GM21515 (cell line): ENCODE measurements at regions not wholly inside any gene's neighbourhood (a gene's known extent, or its start where the extent isn't known, plus 50 kb on each side); places are given as distances from the start of the nearest gene placed in this dataset.

Experiments used
- ATAC-seq: cut with Tn5 transposase; IDR thresholded peaks from one replicate; pipeline ENCODE4 v1.9.1; 2021; ENCODE audit not compliant: unreplicated experiment

DNA sequence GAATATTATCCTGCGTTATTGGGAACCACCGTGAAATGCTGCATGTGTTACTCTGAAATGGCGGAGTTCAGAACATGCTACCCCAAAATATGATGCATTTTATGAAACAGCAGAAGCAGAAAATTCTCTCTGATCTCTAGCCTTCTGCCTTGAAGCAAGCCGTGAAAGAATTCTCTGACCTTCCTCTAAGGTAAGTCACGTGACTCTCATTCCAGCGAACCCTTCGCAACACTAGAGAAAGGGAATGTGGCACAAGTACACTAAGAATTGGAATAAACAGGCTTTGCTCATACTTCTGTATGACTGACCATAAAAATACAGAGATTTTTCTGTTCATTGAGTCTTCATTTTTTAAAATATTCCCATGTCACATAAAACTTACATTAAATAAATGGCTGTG, 805.6 kb upstream of the LRRC4C start:
- no peak for ATAC-seq

DNA sequence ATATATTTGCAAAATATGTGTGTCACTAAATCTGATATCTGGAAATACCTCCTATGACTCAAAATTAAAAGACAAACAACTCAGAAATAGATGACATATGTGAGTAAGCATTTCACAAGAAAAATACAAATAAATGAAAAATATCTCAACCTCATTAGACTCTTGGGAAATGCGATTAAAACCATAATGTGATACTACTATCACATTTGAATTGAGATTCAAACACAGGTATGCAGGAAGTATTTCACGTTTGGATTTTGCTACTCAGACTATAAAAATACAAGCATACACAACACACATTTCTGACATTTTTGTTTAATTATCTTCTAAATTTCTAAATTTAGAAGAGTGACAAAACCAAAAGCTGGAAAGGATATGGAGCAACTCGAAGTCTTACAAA, 811.9 kb upstream of the LRRC4C start:
- ATAC-seq: no peak

DNA sequence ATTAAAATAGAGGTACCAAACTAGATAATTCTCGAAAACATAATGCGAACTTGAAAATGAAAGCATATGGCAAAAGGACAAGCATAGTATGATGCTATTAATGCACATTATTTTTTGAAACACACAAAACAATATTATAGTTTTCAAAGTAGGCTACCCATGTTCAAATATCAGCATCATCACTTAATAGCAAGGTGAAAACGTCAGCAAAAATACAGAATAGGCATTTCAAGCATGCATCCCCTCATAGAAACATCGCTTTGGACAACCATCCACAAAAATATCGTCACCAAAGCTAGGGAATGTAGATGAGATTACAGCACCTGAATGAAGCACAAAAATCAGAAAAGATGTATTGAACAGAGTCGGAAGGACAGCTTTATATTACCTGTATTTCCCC, 814.5 kb upstream of the LRRC4C start:
- ATAC-seq: no peak

DNA sequence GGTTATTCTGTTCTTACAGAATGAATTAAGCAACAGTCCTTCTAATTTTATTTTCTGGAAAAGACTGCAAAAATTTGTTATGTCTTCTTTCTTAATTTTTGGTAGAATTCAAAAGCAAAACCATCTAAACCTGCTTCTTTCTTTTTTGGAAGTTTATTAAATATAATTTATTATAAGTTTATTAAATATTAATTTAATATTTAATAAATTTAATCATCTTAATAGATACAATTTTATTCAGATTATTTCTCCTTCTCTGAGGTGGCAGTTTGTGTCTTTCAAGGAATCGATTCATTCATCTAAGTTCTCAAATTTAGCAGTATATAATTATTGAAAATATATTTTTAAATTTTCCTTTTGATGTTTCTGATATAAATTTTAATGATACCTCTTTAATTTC, 837.5 kb upstream of the LRRC4C start:
- ATAC-seq: no peak

DNA sequence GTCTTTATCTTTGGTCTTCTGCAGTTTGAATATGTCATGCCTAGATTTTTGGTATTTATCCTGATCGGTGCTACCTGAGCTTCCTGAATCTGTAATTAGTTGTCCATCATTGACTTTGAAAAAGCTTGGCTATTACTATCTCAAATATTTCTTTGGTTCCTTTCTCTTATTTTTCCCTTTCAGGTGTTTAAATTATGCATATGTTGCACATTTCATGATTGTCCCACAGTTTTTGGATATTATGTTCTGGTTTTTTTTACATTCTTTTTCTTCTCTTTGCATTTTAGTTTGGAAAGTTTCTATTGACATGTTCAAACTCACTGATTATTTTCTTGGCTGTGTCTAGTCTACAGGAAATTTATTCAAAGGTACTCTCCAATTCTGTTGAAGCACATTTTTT, 840.3 kb upstream of the LRRC4C start:
- ATAC-seq: no peak

DNA sequence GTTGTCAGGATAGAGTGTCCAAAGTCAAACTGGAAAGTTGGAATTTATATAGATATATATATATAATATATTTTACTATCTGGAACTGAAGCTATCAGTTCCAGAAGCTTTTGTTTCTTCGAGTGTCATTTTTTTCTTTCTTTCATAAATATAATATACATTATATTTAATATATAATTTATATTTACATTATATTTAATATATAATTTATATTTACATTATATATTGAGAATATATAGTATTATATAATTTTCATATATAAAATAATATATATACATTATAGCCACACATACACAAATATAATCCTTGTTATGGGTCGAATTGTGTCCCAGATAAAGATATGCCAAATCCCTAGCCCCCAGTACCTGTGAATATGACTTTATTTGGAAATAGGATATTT, 842.3 kb upstream of the LRRC4C start:
- ATAC-seq: no peak

DNA sequence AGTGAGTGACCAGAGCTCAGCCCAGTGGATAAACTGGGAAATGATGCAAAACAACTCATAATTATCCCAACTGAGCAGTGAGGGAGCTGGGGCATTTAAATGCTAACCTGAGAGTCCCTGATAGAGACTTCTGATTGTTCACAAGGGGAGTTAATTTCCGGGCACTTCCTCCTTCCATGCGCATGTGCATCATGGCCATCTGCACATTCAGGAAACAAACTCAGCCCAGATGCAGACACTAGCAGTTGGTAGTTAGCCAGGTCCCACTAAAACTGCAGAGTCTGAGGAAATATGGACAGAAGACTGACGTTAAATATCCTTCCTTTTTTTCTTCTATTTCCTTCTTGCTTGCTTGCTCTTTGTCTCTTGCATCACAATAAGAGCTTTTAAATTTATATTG, 852.1 kb upstream of the LRRC4C start:
- no peak for ATAC-seq

DNA sequence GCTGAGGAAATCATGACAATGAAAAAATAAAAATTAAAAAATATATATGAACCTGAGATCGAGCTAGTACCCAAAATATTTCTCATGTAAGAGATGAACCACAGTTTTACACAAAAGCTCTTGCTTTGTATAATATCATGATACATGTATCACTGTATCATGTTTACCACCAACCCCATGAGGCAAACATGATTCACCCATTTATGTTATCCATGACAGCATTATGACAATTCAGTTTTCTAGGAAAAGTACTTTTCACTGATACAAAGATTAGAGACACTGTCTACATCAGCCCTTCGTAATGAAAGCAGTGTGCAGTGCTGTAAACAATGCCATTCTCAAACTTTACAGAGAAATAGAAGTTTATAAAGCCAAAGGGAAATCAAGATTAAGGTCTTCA, 852.5 kb upstream of the LRRC4C start:
- no peak for ATAC-seq

DNA sequence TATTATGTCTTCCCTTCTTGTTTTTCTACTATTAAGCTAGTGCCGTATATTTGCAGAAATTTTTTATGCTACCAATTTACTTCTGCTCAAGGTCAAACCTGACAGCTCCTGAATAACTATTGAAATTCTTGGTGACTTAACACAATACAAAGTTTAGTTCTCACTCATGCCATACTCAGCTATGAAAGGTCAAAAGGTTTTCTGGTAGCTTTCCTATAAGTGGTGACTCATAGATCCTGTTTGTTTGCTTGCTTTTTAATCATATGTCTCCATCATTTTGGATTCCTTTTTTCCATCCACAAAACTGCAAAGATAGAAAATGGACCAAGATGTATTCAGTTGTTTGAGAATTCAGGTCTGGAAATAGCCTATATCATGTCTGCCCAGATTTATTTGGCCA, 855.8 kb upstream of the LRRC4C start:
- no peak for ATAC-seq

DNA sequence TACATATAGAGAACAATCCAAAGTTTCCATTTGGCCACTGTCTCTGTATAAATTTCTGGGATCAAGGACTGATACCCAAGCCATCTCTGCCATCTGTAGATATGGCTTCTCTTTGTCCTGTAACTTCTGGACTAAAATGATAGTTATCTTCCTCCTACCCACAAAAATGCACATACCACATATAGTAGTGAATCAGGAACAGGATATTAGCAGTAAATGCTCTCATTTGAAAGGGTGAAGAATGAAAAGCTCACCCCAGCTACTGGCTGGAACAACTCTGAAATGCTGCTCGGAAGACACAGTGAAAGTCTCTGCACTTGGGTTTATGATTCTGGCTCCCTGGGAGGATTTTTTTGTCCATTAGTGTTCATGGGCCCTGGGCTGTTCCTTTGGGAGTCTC, 856.4 kb upstream of the LRRC4C start:
- ATAC-seq: no peak

DNA sequence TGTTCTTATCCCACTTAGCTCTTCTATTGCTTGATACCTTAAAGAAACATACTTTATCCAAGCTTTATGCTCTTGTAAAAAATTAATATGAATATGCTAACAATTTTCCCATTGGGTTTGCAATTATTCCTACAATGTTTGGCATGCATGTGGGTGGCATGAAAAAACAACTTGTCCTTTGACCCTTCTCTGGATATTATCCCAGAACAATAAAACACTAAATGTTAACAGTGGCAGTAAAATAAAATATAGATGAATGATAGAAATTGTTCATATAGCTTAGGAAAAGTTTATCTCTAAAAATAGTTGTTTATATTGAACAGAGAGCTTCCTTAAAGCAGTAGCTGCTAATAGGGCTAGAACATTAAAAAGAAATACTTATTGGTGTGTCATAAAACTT, 860.5 kb upstream of the LRRC4C start:
- no peak for ATAC-seq

DNA sequence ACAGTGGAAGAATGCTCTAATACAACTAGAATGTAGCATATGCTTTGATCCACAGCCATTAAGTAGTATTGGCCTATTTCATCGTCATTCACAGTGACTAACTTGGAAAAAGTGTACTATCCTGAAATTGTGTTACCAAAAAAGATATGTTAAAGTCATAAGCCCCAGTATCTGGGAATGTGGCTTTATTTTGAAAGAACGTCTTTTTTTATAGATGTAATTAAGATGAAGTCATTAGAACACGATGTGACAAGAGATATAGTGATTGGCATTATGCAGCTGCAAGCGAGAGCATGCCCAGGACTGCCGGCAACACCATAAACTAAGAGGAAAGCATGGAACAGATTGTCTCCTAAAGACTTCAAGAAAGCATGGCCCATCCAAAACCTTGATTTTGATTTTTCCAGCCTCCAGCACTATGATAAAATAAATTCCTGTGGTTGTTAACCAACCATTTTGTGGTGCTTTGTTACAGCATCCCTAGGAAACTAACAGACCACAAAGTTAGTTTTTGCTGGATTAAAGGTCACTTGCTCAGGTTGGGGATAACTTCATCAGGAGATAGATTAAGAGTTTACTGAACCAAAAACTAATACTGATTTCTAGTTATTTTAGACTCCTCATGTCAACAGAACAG, 870.6 kb upstream of the LRRC4C start:
- ATAC-seq: no peak

DNA sequence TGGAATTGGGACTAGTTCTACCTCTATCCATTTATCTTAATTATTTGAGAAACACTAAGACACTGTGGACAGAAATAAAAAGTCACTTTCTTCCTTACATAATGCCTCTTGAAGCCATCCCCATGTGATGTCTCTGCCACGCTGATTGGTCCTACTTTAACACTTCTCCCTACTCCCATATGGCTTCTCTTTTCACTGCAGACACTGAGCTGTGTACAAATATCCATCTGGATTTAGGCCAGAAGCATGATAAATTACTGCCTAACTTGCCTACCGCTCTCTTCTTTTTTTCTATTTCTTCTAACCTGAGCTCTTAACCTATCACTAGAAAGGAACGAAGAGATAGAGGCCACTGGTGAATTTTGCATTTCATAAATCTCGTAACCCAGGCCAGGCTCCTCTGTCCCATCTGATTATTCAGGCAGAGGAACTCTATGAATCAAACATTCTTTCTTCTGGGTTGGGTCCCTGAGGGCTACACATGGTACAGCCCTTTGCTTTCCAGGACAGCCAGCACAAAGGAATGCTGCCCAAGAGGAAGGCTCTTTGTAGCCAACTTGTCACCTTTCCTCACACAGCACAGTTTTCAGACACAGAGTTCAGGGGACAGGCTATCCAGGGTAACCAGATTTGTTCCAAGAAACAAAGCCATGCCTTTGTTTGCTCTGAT, 878.5 kb upstream of the LRRC4C start:
- ATAC-seq: no peak

DNA sequence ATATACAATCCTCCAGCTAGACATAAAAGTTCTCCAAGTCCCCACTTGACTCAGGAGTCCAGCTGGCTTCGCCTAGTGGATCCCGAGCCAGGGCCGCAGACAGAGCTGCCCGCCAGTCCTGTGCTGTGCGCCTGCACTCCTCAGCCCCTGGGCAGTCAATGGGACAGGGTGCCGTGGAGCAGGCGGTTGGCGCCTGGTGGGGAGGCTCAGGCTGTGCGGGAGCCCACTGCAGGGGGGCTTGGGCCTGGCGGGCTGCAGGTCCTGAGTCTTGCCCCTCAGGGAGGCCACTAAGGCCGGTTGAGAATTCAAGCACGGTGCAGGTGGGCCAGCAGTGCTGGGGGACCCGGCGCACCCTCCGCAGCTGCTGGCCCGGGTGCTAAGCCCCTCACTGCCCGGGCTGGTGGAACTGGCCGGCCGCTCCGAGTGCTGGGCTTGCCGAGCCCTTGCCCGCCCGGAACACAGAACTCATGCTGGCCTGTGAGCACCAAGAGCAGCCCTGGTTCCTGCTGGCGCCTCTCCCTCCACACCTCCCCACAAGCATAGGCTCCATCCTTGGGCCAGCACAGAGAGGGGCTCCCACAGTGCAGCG, 884.8 kb upstream of the LRRC4C start:
- no peak for ATAC-seq

DNA sequence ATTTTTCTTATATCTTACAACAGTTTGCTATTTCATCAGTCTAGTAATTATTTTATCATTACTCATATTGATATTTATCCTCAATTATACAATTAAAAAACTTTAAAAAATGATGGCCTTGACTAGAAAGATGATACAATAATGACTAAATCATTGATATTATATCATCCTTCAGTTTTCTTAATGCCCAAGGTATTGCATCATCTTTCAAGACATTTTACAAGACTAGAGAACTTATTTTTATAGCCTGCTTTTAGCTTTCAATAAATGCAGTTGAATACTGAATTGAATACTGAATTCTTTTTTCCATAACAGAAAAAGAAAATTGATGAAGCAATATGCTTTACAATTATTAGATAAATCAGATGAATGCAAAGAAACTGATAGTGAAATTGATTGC, 886.5 kb upstream of the LRRC4C start:
- ATAC-seq: no peak

DNA sequence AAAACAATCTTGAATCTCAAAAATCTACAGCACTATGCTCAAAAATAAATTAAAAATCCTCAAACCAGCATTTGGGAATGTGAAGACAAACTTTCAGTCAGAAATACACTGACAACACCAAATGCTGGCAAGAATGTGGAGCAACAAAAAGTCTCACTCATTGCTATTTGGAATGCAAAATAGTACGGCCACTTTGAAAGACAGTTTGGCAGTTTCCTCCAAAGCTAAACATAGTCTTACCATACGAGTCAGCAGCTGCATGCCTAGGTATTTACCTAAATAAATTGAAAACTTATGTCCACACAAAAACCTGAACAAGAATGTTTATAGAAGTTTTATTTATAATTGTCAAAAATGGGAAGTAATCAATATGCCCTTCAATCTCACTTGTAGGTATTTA, 904.2 kb upstream of the LRRC4C start:
- ATAC-seq: no peak

DNA sequence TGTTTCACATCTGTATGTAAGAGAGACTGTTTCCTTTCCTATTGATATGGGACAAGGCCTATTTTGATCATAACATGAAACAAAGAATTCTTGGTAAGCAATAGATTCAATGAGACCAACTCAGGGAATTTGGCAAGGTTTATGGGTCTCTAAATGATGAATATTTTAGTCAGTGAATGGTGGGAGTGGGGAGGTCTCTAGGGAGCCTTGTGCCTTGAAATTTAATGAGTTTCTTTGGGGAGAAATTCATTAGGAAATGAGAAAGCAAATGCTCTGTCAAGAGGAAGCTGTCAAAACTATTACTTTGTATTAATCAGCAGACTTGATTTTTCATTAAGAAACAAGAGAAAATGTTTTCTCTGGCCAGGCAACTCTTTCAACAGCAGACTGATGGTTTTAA, 921.7 kb upstream of the API5 start:
- no peak for ATAC-seq

DNA sequence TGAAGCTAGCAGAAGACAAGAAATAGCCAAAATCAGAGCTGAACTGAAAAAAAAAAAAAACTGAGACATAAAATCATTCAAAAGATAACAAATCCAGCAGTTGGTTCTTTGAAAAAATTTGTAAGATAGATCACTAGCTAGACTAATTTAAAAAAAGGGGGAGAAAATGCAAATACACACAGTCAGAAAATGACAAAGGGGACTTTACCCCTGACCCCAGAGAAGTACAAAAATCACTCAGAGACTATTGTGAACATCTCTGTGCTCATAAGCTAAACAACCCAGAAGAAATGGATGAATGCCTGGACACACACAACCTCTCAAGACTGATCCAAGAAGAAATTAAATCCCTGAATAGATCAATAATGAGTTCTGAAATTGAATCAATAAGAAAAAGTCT, 914.3 kb upstream of the API5 start:
- ATAC-seq: no peak

DNA sequence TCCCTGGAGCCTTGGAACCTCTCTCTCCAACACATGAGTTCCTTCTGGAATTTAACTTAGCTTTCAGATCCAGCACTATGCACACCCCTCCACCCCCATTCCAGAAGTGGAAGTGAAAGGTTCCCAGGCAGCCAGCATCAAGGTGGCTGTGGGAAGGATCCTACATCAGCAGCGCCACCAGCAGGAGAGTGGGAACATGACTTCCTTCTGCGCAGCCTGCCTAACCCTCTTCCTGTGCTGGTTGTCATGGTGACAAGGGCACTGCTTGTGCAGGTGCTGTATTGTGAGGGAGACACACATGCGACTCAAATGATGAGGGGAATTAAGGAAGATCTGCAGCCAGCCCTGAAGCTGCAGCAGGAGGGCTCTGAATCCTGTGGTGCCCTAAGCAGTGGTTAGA, 904.5 kb upstream of the API5 start:
- ATAC-seq: no peak

DNA sequence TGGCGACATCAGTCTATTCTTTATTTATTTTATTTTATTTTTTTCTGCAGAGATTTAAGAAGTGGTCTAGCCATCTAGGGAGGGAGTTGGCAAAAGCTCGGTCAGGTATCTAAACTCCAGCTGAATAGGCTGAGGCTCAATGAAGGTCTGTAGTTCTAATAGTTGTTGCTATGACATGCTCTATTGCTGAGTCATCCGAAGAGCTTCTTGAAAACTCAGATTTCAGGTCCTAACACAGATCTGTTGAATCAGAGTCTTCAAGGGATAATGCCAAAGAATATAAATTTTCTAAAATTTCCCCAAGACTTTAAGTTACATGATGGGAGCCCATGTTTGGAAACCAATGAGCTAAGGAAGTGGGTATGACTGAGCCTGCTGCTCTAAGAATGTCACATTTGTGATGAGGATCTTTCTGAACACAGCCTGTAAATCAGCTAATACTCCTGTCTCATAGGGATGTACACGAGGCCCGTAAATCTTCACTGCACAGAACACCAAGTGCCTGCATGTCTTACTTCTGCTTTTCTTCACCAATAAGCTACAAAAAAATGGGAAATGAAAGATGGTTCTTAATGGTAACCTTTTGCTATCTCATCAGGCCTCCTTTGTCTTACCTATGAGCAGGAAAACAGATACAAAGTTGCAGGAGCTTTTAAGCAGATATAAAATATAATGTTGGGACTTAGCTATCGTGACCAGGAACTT, 901.4 kb upstream of the API5 start:
- ATAC-seq: peak; percentile 42

DNA sequence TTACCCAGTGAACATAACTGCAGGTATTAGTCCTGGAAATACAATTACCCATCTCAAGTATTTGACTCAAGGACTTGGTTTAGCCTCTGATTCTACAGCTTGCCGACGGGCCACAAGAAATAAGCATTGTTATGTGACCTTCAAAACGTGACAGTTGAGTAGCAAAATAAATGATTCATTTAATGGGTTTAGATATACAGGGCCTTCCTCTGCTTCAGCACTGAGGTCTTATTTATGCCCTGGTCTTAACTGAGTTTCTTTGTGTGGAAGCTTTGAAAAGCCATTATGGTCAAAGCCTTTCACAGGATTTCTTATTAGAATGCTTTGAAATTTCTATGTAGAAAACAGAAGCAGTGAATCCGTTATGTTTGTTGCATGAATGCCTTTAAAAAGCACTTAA, 899.2 kb upstream of the API5 start:
- no peak for ATAC-seq

DNA sequence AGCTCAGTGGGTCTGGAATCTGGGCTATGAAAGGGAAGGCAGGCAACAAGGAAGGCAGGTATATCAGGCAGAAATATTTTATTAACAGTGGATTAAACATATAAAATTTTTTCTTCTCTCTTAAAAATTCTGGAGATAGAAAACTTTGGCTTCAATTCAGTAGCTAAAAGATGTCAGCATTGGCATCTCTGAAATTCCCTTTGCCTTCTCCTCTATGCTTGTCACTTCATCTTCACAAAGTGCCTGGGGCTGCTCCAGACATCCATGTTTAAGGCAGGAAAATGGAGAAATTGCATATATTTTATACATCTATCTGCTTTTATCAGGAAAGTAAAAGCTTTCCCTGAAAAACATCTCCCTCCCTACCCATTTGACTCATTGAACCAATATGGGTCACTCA, 894.1 kb upstream of the API5 start:
- ATAC-seq: no peak
